ENCODE measurements at regions not wholly inside any gene's neighbourhood (a gene's known extent, or its start where the extent isn't known, plus 50 kb on each side); places are given as distances from the start of the nearest gene placed in this dataset.

- H3K4me3 ChIP-seq (ENCODE audit: extremely low read depth in 1 of 4, insufficient read depth in 2 of 4, low read depth in 3 of 4, low read length in 4 of 4) = no peak overlapping the region
- no peak overlapping the region for H2BK120ac ChIP-seq (replicated peaks; ENCODE audit: low read depth, low read length)
- DNase-seq (ENCODE audit: low read depth in 1 of 2, low spot score in 2 of 2) = no peak
- H4K5ac ChIP-seq (ENCODE audit: insufficient read length, low read depth, low read length) = no peak overlapping the region
- no peak overlapping the region for H2BK15ac ChIP-seq (ENCODE audit: low read length)
- H3K4me2 ChIP-seq (ENCODE audit: insufficient read depth in 1 of 2, low read depth in 2 of 2, low read length in 2 of 2) = no peak overlapping the region
- no peaks in the 10 kb centered on the region for H3K79me1 ChIP-seq (ENCODE audit: low read depth, low read length)
- H2AFZ ChIP-seq (ENCODE audit: low read length) = no peak overlapping the region
- no peak for TF ChIP-seq CTBP2 (IDR thresholded peaks at IDR 0.05; ENCODE audit: borderline replicate concordance, insufficient read depth, insufficient read length, low read length)
- no peak for TF ChIP-seq RXRA (IDR thresholded peaks at IDR 0.05; ENCODE audit: insufficient read depth, low read depth, low read length)
- no peak overlapping the region for H4K8ac ChIP-seq (ENCODE audit: extremely low read depth, insufficient read depth, low read length)
- H3K9me3 ChIP-seq (ENCODE audit: insufficient read depth in 2 of 2, low read depth in 1 of 2, low read length in 1 of 2) = peaks cover 0 to 5% of the 10 kb centered on the region in 2 experiments; a peak in 1 of 4 replicates
- H3K23me2 ChIP-seq (ENCODE audit: low read depth, low read length) = no peaks in the 10 kb centered on the region
- no peak overlapping the region for H3K18ac ChIP-seq (ENCODE audit: extremely low read depth, low read length)
- no peaks in the 10 kb centered on the region for H3K79me2 ChIP-seq (ENCODE audit: control insufficient read depth in 1 of 2, insufficient read depth in 2 of 2, low read length in 2 of 2)
- no peak overlapping the region for H3K56ac ChIP-seq (replicated peaks; ENCODE audit: insufficient read length, low read depth, low read length)
- H3K4me1 ChIP-seq (replicated peaks in 1 of 4; ENCODE audit: control insufficient read depth in 3 of 4, insufficient read depth in 4 of 4, low read length in 3 of 4) = peaks cover 0 to 3% (median under 1%) of the 10 kb centered on the region in 4 experiments; a peak in 4 of 7 replicates
- H2BK12ac ChIP-seq (ENCODE audit: low read depth, low read length) = no peak overlapping the region
- H2BK5ac ChIP-seq (ENCODE audit: low read depth, low read length) = no peak overlapping the region
- no peak overlapping the region for H3K27ac ChIP-seq (ENCODE audit: low read depth, low read length)
- H3K4ac ChIP-seq (replicated peaks; ENCODE audit: insufficient read length, low read depth, low read length) = no peak overlapping the region
- no peak overlapping the region for H2BK20ac ChIP-seq (ENCODE audit: low read length)
- H3K23ac ChIP-seq (ENCODE audit: insufficient read length) = no peak overlapping the region
- no peak overlapping the region for H2AK5ac ChIP-seq (ENCODE audit: low read depth, low read length)
- FAIRE-seq = no peak
- no peaks in the 10 kb centered on the region for H4K20me1 ChIP-seq (replicated peaks in 1 of 2; ENCODE audit: control insufficient read depth in 1 of 2, insufficient read depth in 2 of 2, low read length in 2 of 2)
- no peak overlapping the region for H3K14ac ChIP-seq (ENCODE audit: insufficient read length)
- H3K27me3 ChIP-seq (replicated peaks in 1 of 4; ENCODE audit: control insufficient read depth in 3 of 4, extremely low read depth in 1 of 4, insufficient read depth in 3 of 4, low read length in 3 of 4) = no peaks in the 10 kb centered on the region
- H3K36me3 ChIP-seq (ENCODE audit: control insufficient read depth in 2 of 4, insufficient read depth in 4 of 4, low read length in 3 of 4) = no peaks in the 10 kb centered on the region
- H3K9ac ChIP-seq (replicated peaks in 1 of 4; ENCODE audit: extremely low read depth in 1 of 4, low read depth in 3 of 4, low read length in 3 of 4) = no peak overlapping the region
- H4K91ac ChIP-seq (replicated peaks; ENCODE audit: insufficient read length, low read length) = no peak overlapping the region
- ChIA-PET CTCF (ENCODE audit: partially characterized antibody) (interaction anchor here (0.7 kb wide), 1 partner anchor 76 kb away, joined by 3 read pairs; no protein-coding TSS in a partner anchor), POLR2A (ENCODE audit: partially characterized antibody) (no interaction called here)
Observed at GRCh38 chr20:11473983-11474382, 443.7 kb upstream of the BTBD3 start.

Data from H1 (cell line).